ENCODE measurements at regions not wholly inside any gene's neighbourhood (a gene's known extent, or its start where the extent isn't known, plus 50 kb on each side); places are given as distances from the start of the nearest gene placed in this dataset.
"Not testable (repeated sequence)": the region's sequence is repeated elsewhere in the genome, so short reads cannot be mapped to it uniquely, and the experiment has no call there.

DNA sequence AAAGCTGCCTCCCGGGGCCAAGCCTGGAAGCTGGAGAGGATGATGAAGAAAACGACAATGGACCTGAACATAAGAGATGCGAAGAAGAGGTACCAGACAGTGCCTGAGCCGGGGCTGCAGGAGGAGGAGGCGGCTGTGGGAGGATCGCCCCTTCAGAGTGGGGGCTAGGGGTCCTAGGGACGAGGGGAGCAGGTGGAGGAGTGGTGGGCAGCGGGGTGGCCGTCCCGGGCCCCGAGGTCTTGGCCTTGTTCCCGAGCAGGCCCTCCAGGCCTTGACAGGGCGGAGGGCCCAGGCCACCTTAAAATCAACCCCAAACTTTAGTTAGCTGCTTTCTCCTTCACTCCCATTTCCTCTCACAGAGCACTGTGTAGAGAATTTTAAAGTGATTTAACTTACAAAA, 442.8 kb downstream of the POTEH start:
- CTCF ChIA-PET; H4K20me1 ChIP-seq (ENCODE audit: insufficient read depth); H2AFZ ChIP-seq (ENCODE audit: low read depth, low read length, poor library complexity, severe bottlenecking); H3K4me1 ChIP-seq (ENCODE audit: control insufficient read depth in 1 of 2, insufficient read depth in 2 of 2, low read length in 2 of 2); H3K9me2 ChIP-seq (ENCODE audit: insufficient read depth); H3K4me3 ChIP-seq (replicated peaks in 1 of 2; ENCODE audit: low read depth in 1 of 2, low read length in 2 of 2); POLR2A ChIA-PET; H3K79me2 ChIP-seq (ENCODE audit: insufficient read depth, low read length); H3K36me3 ChIP-seq (ENCODE audit: control insufficient read depth in 1 of 2, insufficient read depth in 2 of 2, low read length in 2 of 2); H3K9me3 ChIP-seq (ENCODE audit: control insufficient read depth in 1 of 2, insufficient read depth in 1 of 2, low read depth in 1 of 2, low read length in 2 of 2); DNase-seq (ENCODE audit: low read depth, low spot score); H3K9ac ChIP-seq (ENCODE audit: low read length); BruUV-seq (replicated peaks); RAD21 ChIA-PET (ENCODE audit: low non-redundant PET in 1 of 2, low total read pairs in 2 of 2, uncharacterized antibody in 2 of 2, unreplicated experiment in 2 of 2); H3K4me2 ChIP-seq (ENCODE audit: low read length); H3K27ac ChIP-seq (ENCODE audit: low read depth, low read length); intact Hi-C loops (cut with micrococcal nuclease); ATAC-seq; H3K27me3 ChIP-seq (ENCODE audit: insufficient read depth, low read length): not testable (repeated sequence)

DNA sequence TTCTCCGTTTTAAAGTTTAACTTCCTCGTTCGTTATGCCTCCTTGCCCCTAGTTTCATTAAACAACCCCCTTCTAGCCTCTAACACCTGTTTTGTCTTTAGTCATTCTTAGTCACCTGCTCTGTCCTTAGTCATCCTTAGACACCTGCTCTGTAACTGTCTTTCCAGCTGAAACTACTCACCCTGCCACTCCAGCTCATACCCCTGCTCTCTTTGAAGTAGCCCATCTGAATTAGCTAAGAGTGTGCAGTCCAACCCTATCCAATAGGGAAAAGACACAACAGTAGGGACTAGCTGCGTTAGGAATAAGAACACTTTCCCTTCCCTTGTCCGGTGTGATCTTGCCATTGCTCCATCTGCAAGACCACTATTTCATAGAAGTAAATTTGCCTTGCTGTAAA, 446.5 kb downstream of the CCT8L2 start:
- H4K20me1 ChIP-seq (ENCODE audit: insufficient read depth); H2AFZ ChIP-seq (ENCODE audit: low read depth, low read length, poor library complexity, severe bottlenecking); H3K27ac ChIP-seq (ENCODE audit: low read depth, low read length); H3K36me3 ChIP-seq (ENCODE audit: control insufficient read depth in 1 of 2, insufficient read depth in 2 of 2, low read length in 2 of 2); RAD21 ChIA-PET (ENCODE audit: low non-redundant PET in 1 of 2, low total read pairs in 2 of 2, uncharacterized antibody in 2 of 2, unreplicated experiment in 2 of 2); CTCF ChIA-PET; H3K4me2 ChIP-seq (ENCODE audit: low read length); H3K4me3 ChIP-seq (replicated peaks in 1 of 2; ENCODE audit: low read depth in 1 of 2, low read length in 2 of 2); H3K9me3 ChIP-seq (ENCODE audit: control insufficient read depth in 1 of 2, insufficient read depth in 1 of 2, low read depth in 1 of 2, low read length in 2 of 2); H3K27me3 ChIP-seq (ENCODE audit: insufficient read depth, low read length); POLR2A ChIA-PET; DNase-seq (ENCODE audit: low read depth, low spot score); H3K9ac ChIP-seq (ENCODE audit: low read length); H3K9me2 ChIP-seq (ENCODE audit: insufficient read depth); BruUV-seq (replicated peaks); H3K79me2 ChIP-seq (ENCODE audit: insufficient read depth, low read length); intact Hi-C loops (cut with micrococcal nuclease); ATAC-seq; H3K4me1 ChIP-seq (ENCODE audit: control insufficient read depth in 1 of 2, insufficient read depth in 2 of 2, low read length in 2 of 2): not testable (repeated sequence)

- H3K36me3 ChIP-seq (ENCODE audit: control insufficient read depth in 1 of 2, insufficient read depth in 2 of 2, low read length in 2 of 2); POLR2A ChIA-PET; ATAC-seq; H4K20me1 ChIP-seq (ENCODE audit: insufficient read depth); H3K79me2 ChIP-seq (ENCODE audit: insufficient read depth, low read length); H3K27ac ChIP-seq (ENCODE audit: low read depth, low read length); intact Hi-C loops (cut with micrococcal nuclease); CTCF ChIA-PET; H3K4me1 ChIP-seq (ENCODE audit: control insufficient read depth in 1 of 2, insufficient read depth in 2 of 2, low read length in 2 of 2); H3K9ac ChIP-seq (ENCODE audit: low read length); RAD21 ChIA-PET (ENCODE audit: low non-redundant PET in 1 of 2, low total read pairs in 2 of 2, uncharacterized antibody in 2 of 2, unreplicated experiment in 2 of 2); H3K9me2 ChIP-seq (ENCODE audit: insufficient read depth); H2AFZ ChIP-seq (ENCODE audit: low read depth, low read length, poor library complexity, severe bottlenecking); H3K9me3 ChIP-seq (ENCODE audit: control insufficient read depth in 1 of 2, insufficient read depth in 1 of 2, low read depth in 1 of 2, low read length in 2 of 2); H3K27me3 ChIP-seq (ENCODE audit: insufficient read depth, low read length); BruUV-seq (replicated peaks); DNase-seq (ENCODE audit: low read depth, low spot score); H3K4me2 ChIP-seq (ENCODE audit: low read length); H3K4me3 ChIP-seq (replicated peaks in 1 of 2; ENCODE audit: low read depth in 1 of 2, low read length in 2 of 2): not testable (repeated sequence)
- TF ChIP-seq RAD21 (IDR thresholded peaks at IDR 0.05; ENCODE audit: low read depth), result peak; percentile 14; the same call in 1 of the 2 replicates
- TF ChIP-seq, protein P1, sequence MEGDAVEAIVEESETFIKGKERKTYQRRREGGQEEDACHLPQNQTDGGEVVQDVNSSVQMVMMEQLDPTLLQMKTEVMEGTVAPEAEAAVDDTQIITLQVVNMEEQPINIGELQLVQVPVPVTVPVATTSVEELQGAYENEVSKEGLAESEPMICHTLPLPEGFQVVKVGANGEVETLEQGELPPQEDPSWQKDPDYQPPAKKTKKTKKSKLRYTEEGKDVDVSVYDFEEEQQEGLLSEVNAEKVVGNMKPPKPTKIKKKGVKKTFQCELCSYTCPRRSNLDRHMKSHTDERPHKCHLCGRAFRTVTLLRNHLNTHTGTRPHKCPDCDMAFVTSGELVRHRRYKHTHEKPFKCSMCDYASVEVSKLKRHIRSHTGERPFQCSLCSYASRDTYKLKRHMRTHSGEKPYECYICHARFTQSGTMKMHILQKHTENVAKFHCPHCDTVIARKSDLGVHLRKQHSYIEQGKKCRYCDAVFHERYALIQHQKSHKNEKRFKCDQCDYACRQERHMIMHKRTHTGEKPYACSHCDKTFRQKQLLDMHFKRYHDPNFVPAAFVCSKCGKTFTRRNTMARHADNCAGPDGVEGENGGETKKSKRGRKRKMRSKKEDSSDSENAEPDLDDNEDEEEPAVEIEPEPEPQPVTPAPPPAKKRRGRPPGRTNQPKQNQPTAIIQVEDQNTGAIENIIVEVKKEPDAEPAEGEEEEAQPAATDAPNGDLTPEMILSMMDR (IDR thresholded peaks at IDR 0.05 in 2 of 3, conservative IDR thresholded peaks at IDR 0.05 in 1 of 3; ENCODE audit: borderline replicate concordance in 1 of 3, insufficient read depth in 1 of 3, low read depth in 2 of 3, low read length in 2 of 3), result peak in 2 of 3 experiments; percentile 37 to 49; a peak in 4 of 6 replicates
Measured at GRCh38 chr22:16146916-16147315, 445.7 kb downstream of the CCT8L2 start.

DNA sequence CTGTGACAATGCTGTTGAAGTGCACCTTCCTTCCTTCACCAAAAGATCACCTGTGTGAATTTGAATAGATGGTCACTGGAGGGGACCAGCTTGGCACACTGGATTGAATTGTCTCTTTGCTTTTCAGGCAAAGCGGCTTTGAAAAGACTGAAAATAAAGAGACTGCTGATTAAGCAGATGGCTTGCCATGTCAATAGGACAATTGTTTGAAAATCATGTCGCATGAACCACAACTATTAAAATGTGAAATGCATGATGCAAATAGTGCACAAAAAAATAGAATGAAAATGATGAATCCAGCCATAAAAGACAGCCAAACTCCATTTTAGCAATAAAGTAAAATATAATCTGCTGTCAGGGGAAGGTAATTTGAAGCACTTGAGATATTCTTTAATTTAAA, 415.3 kb downstream of the CCT8L2 start:
- H3K27me3 ChIP-seq (ENCODE audit: insufficient read depth, low read length); H3K4me1 ChIP-seq (ENCODE audit: control insufficient read depth in 1 of 2, insufficient read depth in 2 of 2, low read length in 2 of 2); BruUV-seq (replicated peaks); ATAC-seq; CTCF ChIA-PET; H3K4me3 ChIP-seq (replicated peaks in 1 of 2; ENCODE audit: low read depth in 1 of 2, low read length in 2 of 2); intact Hi-C loops (cut with micrococcal nuclease); DNase-seq (ENCODE audit: low read depth, low spot score); H3K4me2 ChIP-seq (ENCODE audit: low read length); H2AFZ ChIP-seq (ENCODE audit: low read depth, low read length, poor library complexity, severe bottlenecking); H3K27ac ChIP-seq (ENCODE audit: low read depth, low read length); RAD21 ChIA-PET (ENCODE audit: low non-redundant PET in 1 of 2, low total read pairs in 2 of 2, uncharacterized antibody in 2 of 2, unreplicated experiment in 2 of 2); H3K36me3 ChIP-seq (ENCODE audit: control insufficient read depth in 1 of 2, insufficient read depth in 2 of 2, low read length in 2 of 2); H3K79me2 ChIP-seq (ENCODE audit: insufficient read depth, low read length); H4K20me1 ChIP-seq (ENCODE audit: insufficient read depth); POLR2A ChIA-PET; H3K9me2 ChIP-seq (ENCODE audit: insufficient read depth); H3K9me3 ChIP-seq (ENCODE audit: control insufficient read depth in 1 of 2, insufficient read depth in 1 of 2, low read depth in 1 of 2, low read length in 2 of 2); H3K9ac ChIP-seq (ENCODE audit: low read length): not testable (repeated sequence)

All from HCT116 (cell line).